HUES64 (cell line): ENCODE measurements at regions not wholly inside any gene's neighbourhood (a gene's known extent, or its start where the extent isn't known, plus 50 kb on each side); places are given as distances from the start of the nearest gene placed in this dataset.

ENCODE experiments used
- H3K27ac ChIP-seq: 2 replicates; pipeline ENCODE4 v1.7.0; 2013; ENCODE audit warnings: low read depth, low read length, inconsistent platforms
- H3K27me3 ChIP-seq: 2 replicates; pipeline ENCODE4 v1.6.1; 2013; ENCODE audit warnings: mild to moderate bottlenecking, low read length; ENCODE audit not compliant: insufficient read depth
- H3K36me3 ChIP-seq: 2 replicates; pipeline ENCODE4 v1.6.1; 2013; ENCODE audit warnings: mild to moderate bottlenecking, low read length; ENCODE audit not compliant: insufficient read depth
- H3K4me1 ChIP-seq: 2 replicates; pipeline ENCODE4 v1.6.1; 2013; ENCODE audit warnings: mild to moderate bottlenecking, low read length, moderate library complexity; ENCODE audit not compliant: insufficient read depth
- H3K4me3 ChIP-seq: 2 replicates; pipeline ENCODE4 v1.5.1; 2013; ENCODE audit warnings: mild to moderate bottlenecking, low read length, moderate library complexity
- H3K9ac ChIP-seq: 2 replicates; pipeline ENCODE4 v1.6.1; 2013; ENCODE audit warnings: mild to moderate bottlenecking, low read depth, low read length
- H3K9me3 ChIP-seq: 2 replicates; pipeline ENCODE4 v1.6.1; 2013; ENCODE audit warnings: low read depth, low read length; ENCODE audit not compliant: insufficient read depth
- whole genome bisulfite sequencing: fragments of 150-250, 120-280 bp; methylation state at CpG from one replicate; pipeline ENCODE4 v1.1.7; 2013; ENCODE audit warnings: missing lambda C conversion rate; 5-methylcytosine and 5-hydroxymethylcytosine counted together

DNA sequence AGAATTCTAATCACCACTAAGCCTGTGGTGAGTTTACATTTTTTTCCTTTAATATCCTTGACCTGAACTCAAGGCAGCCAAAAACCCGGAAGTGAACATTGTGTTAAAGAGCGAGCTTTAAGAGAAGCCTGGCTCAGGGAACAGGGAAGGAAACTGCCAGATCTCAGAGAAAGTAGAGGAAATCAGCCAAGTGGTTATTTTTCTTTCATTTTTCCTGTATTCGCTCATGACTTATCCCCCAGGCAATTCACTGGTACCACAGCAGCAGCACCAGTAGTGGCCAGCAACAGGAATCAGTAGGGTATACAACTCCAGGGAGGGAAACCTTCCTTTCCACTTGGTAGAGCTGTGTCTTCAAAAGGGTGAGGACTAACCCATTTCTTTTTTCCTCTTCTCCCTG is 89.6 kb upstream of the HMGCLL1 start:
- Histone ChIP-seq H3K27ac (no peak overlapping the region), H3K4me1 (peaks cover 11% of the 10 kb centered on the region; the same call in 1 of the 2 replicates), H3K27me3 (no peaks in the 10 kb centered on the region), H3K9me3 (peaks cover 7% of the 10 kb centered on the region; the same call in 1 of the 2 replicates), H3K36me3 (no peaks in the 10 kb centered on the region), H3K4me3 (no peak overlapping the region), H3K9ac (no peak overlapping the region)
- 94% methylated on average over 3 of the region's 3 CpGs for WGBS

GRCh38 chr6:55667341-55667740 is 88.3 kb upstream of the HMGCLL1 start:
- no peaks in the 10 kb centered on the region for H3K36me3 ChIP-seq
- no peaks in the 10 kb centered on the region for H3K27me3 ChIP-seq
- peaks cover 10% of the 10 kb centered on the region; the same call in 1 of the 2 replicates for H3K9me3 ChIP-seq
- H3K4me3 ChIP-seq = no peak overlapping the region
- H3K9ac ChIP-seq = no peak overlapping the region
- 92% methylated on average over 2 of the region's 2 CpGs for WGBS
- peaks cover 11% of the 10 kb centered on the region; the same call in 1 of the 2 replicates for H3K4me1 ChIP-seq
- H3K27ac ChIP-seq = no peak overlapping the region

- Histone ChIP-seq H3K9ac (no peak overlapping the region), H3K27me3 (no peaks in the 10 kb centered on the region), H3K36me3 (no peaks in the 10 kb centered on the region), H3K4me3 (no peak overlapping the region), H3K27ac (no peak overlapping the region), H3K9me3 (peaks cover 10% of the 10 kb centered on the region; the same call in 1 of the 2 replicates), H3K4me1 (peaks cover 10% of the 10 kb centered on the region; the same call in 1 of the 2 replicates)
- 88% methylated on average over 2 of the region's 2 CpGs for WGBS
Measured at GRCh38 chr6:55666606-55667225, 87.7 kb upstream of the HMGCLL1 start.

- Histone ChIP-seq H3K27ac (no peak overlapping the region), H3K9ac (no peak overlapping the region), H3K27me3 (no peaks in the 10 kb centered on the region), H3K9me3 (peaks cover 10% of the 10 kb centered on the region; the same call in 1 of the 2 replicates), H3K36me3 (no peaks in the 10 kb centered on the region), H3K4me1 (peaks cover 5% of the 10 kb centered on the region; the same call in 1 of the 2 replicates), H3K4me3 (no peak overlapping the region)
- 95% methylated on average over 3 of the region's 3 CpGs for WGBS
Measured at GRCh38 chr6:55666037-55666436, 87.0 kb upstream of the HMGCLL1 start.

DNA sequence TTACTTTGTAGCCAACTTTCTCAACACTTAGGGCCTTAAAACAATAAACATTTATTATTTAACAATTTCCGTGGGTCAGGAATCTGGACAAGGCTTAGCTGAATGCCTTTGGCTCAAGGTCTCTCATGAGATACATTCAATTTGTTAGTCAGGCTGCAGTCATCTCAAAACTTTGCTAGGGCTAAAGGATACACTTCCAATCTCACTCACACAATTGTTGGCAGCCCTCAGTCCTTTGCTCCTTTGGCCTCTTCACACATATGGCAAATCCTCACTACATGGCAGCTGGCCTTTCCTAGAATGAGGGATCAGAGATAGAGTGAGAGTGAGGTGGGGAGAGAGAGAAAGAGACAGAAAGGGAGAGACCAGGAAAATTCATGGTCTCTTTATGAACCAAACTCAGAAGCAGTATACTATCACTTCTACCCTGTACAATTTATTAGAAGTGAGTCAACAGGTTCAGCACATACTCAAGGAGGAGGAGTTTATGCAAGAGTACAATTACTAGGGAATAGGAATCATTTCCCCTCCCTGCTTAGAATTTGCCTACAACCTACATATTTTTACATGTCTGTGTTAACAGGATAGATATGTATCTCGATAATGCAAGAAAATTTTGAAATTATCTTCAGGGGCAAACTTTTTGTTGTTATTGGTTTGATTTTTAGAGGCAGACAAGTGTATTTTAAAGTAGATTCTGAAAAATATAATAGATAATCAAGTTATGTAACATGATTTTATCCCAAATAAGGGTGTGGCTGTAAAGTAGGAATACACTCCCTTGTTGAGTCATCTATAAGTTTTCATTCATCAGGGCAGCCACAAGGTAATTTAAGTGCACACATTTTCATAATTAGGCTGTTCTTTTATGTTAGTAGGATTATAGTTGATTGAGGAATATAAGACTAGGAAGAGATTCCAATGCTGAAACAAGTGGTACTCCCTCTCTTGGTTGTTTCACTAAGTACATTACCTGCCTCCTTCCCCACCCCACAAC is 85.9 kb upstream of the HMGCLL1 start:
- H3K9ac ChIP-seq = no peak overlapping the region
- no peak overlapping the region for H3K27ac ChIP-seq
- H3K4me1 ChIP-seq = no peaks in the 10 kb centered on the region
- peaks cover 10% of the 10 kb centered on the region; the same call in 1 of the 2 replicates for H3K9me3 ChIP-seq
- H3K4me3 ChIP-seq = no peak overlapping the region
- 90% methylated on average over 2 of the region's 2 CpGs for WGBS
- H3K27me3 ChIP-seq = no peaks in the 10 kb centered on the region
- H3K36me3 ChIP-seq = no peaks in the 10 kb centered on the region

DNA sequence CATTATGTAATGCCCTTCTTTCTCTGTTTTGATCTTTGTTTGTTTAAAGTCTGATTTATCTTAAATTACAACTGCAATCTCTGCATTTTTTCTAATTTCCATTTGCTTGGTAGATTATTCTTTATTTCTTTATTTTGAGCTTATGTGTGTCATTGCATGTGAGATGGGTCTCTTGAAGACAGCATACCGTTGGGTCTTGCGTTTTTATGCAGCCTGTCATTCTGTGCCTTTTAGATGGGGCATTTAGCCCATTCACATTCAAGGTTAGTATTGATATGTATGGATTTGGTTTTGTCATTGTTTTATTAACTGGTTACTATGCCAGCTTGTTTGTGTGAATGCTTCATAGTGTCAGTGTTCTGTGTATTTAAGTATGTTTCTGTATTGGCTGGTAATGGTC is 84.9 kb upstream of the HMGCLL1 start:
- no peaks in the 10 kb centered on the region for H3K4me1 ChIP-seq
- H3K9me3 ChIP-seq = peaks cover 10% of the 10 kb centered on the region; the same call in 1 of the 2 replicates
- no peak overlapping the region for H3K9ac ChIP-seq
- no peak overlapping the region for H3K4me3 ChIP-seq
- no peaks in the 10 kb centered on the region for H3K36me3 ChIP-seq
- no peaks in the 10 kb centered on the region for H3K27me3 ChIP-seq
- 96% methylated on average over 2 of the region's 2 CpGs for WGBS
- no peak overlapping the region for H3K27ac ChIP-seq

DNA sequence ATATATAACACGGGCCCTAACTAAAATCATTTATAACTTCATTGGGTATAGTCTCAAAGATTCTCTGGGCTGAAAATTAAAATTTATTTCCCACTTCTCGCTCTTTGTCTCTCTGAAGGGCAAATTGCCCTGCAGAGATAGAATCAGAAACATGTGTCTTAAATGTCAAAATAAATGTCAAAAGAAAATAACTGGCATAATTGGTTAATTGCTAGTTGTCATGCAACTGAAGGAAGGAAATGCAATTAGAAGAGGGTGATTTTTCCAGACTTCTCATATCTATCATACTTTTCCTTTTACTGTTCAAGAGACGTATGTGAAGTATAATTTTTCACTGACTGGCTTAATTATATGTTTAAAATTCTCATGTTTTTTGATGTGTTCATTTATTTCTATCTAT is 80.3 kb upstream of the HMGCLL1 start:
- H3K27ac ChIP-seq = no peak overlapping the region
- H3K4me1 ChIP-seq = no peaks in the 10 kb centered on the region
- 100% methylated on average over 1 of the region's 3 CpGs for WGBS
- H3K36me3 ChIP-seq = no peaks in the 10 kb centered on the region
- peaks cover 9% of the 10 kb centered on the region; the same call in 1 of the 2 replicates for H3K9me3 ChIP-seq
- H3K9ac ChIP-seq = no peak overlapping the region
- H3K4me3 ChIP-seq = no peak overlapping the region
- H3K27me3 ChIP-seq = no peaks in the 10 kb centered on the region

- Histone ChIP-seq H3K4me3 (no peak overlapping the region), H3K27ac (no peak overlapping the region), H3K4me1 (peaks cover 3% of the 10 kb centered on the region), H3K9me3 (no peaks in the 10 kb centered on the region), H3K9ac (no peak overlapping the region), H3K27me3 (no peaks in the 10 kb centered on the region), H3K36me3 (no peaks in the 10 kb centered on the region)
- 95% methylated on average over 1 of the region's 1 CpG for WGBS
Measured at GRCh38 chr6:55654445-55654844, 75.5 kb upstream of the HMGCLL1 start.

DNA sequence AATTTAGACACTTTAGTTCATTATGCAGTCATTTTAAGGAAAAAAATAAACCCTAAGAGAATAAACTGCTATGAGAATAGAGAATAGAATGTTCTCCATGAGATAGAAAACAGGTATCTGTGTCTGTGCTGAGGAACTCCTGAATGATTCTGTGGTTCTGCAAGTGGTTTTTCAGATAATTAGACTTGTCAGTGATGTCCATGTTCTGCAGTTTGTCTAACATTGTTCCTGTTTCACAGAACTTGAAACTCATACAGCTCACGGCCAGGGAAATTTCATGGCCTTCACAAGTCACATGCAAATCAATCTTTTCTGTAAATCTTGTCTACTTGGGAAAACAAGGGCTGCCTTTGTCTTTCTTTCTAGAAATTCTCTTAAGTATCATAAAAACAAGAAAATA is 73.4 kb upstream of the HMGCLL1 start:
- H3K27me3 ChIP-seq = no peaks in the 10 kb centered on the region
- H3K36me3 ChIP-seq = no peaks in the 10 kb centered on the region
- no peaks in the 10 kb centered on the region for H3K9me3 ChIP-seq
- H3K4me1 ChIP-seq = peaks cover 10% of the 10 kb centered on the region
- no peak overlapping the region for H3K27ac ChIP-seq
- no peak overlapping the region for H3K9ac ChIP-seq
- 90% methylated on average over 1 of the region's 1 CpG for WGBS
- H3K4me3 ChIP-seq = no peak overlapping the region

DNA sequence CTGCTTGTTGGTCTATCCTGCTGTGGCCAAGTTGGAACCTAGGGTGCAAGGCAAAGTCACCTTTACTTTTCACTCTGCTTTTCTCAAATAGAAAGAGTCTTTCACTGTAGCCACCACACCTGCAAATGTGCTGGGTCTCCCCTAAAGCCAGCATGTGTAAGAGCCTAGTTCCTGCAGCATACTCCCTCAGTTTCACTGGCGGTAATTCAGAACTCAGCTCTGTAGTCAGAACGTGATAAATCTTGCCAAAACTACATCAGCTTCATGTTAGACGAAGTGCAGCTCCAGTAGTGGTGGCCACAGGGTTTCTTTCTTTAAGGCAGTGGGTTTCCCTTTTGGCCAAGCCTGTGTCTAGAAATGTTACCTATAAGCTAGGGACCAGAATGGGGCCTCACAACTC is 72.0 kb upstream of the HMGCLL1 start:
- H3K9ac ChIP-seq = no peak overlapping the region
- 92% methylated on average over 3 of the region's 3 CpGs for whole genome bisulfite sequencing

DNA sequence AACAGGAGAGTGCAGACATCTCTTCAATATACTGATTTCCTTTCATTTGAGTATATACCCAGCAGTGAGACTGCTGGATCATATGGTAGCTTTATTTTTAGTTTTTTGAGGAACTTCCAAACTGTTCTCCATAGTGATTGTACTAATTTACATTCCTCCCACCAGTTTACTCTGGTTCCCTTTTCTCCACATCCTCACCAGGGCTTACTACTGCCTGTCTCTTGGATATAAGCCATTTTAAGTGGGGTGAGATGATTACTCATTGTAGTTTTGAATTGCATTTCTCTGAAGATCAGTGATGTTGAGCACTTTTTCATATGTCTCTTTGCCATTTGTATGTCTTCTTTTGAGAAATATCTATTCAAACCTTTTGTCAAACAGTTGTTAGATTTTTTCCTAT is 64.9 kb upstream of the HMGCLL1 start:
- Histone ChIP-seq H3K36me3 (no peaks in the 10 kb centered on the region), H3K4me1 (peaks cover under 1% of the 10 kb centered on the region; the same call in 1 of the 2 replicates), H3K27me3 (no peaks in the 10 kb centered on the region), H3K9me3 (0 out of 2 replicates have a peak, but pooled peaks cover 4% of the 10 kb centered on the region), H3K27ac (no peak overlapping the region), H3K9ac (no peak overlapping the region), H3K4me3 (no peak overlapping the region)

More for the DNA sequence above, 72.0 kb upstream of the HMGCLL1 start:
- peaks cover 10% of the 10 kb centered on the region for H3K4me1 ChIP-seq
- H3K4me3 ChIP-seq = no peak overlapping the region
- no peaks in the 10 kb centered on the region for H3K27me3 ChIP-seq
- no peak overlapping the region for H3K27ac ChIP-seq
- H3K36me3 ChIP-seq = no peaks in the 10 kb centered on the region
- no peaks in the 10 kb centered on the region for H3K9me3 ChIP-seq
